ENCODE measurements at regions not wholly inside any gene's neighbourhood (a gene's known extent, or its start where the extent isn't known, plus 50 kb on each side); places are given as distances from the start of the nearest gene placed in this dataset.
"Not testable (repeated sequence)": the region's sequence is repeated elsewhere in the genome, so short reads cannot be mapped to it uniquely, and the experiment has no call there.

DNA sequence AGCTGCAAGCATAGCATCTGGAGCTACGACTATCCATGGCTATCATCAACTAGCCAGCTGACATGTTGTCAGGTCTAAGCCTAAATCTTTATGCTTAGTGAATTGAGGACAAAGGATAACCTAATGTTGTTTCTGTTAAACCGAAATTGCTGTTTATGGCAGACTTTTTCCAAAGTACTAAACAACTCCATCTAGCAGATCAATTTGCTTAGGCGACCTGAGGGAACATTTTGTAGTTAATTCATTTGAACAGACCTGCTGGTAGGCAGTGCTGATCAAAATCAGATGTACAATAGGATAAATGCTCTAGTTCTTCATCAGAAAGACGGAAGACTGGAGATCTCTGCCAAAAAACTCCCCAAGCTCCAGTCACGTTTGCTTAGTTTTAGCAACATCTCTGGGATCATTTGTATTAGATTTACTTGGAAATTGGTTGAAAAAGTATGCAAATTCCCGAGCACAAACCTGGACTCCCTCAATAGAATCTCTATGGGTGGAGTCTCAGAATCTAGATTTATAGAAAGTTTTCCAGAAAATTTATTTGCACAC lies 301.6 kb upstream of the NRP1 start:
- DNase-seq = no peak
- intact Hi-C loops (cut with DNase I) = no loop called here

DNA sequence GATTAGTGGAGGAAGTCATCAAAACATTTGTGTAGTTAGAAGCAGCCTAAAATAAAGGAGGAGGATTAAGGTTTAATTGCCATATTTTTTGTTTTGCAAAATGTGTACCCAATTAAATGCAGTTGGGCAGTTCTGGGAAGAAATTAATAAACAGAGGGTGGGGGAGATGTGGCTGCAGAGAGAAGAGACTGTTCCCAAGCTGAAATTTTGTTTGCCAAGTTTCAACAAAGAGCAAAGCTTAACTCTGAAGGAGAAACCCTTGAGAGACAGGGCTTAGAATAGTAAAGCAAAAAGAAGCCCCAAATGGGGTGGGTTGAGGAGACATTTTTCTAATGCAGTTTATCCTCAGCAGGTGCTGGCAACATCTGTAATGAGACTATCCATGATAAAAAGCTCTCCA lies 298.0 kb upstream of the NRP1 start:
- intact Hi-C loops (cut with DNase I) = no loop called here
- no peak for DNase-seq

- no peak for DNase-seq
- intact Hi-C loops (cut with DNase I) = no loop called here
Measured at GRCh38 chr10:33631991-33632390, 297.5 kb upstream of the NRP1 start.

DNA sequence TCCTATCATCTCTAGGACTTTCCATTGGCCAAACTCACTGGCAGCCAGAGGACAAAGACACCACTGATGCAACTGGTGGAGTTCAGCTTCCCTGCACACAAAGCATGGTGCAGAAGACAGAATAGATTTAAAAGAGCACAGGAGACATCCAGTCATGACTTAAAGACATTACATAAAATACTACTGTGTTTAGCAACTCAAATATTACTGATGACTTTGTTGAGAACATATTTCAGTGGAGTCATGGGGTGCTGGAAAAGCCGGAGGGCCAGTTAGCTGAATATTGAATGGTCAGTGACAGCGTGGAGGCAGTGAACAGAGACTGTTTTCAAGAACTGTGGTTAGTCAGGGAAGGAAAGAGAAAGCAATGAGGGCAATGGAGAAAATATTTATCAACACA lies 296.3 kb upstream of the NRP1 start:
- intact Hi-C loops (cut with DNase I) = no loop called here
- no peak for DNase-seq

DNA sequence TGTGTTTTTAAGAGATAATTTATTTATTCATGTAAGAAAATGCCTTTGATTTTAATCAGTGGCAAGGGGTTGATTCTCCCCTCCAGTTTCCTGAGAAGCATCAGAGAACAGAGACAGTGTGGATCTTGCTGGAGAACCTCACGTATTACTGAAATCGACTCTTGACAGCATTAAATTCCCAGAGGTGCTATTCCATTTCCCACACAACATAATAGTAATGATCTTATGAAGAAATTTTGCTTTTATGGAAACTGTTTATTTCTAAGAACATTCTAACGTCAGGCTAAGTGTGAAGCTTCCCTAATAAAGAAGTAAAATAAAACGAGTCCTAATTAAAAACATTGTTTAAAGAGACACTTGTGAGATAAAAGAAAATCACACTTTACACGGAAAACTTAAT lies 293.1 kb upstream of the NRP1 start:
- intact Hi-C loops (cut with DNase I) = no loop called here
- DNase-seq = no peak

DNA sequence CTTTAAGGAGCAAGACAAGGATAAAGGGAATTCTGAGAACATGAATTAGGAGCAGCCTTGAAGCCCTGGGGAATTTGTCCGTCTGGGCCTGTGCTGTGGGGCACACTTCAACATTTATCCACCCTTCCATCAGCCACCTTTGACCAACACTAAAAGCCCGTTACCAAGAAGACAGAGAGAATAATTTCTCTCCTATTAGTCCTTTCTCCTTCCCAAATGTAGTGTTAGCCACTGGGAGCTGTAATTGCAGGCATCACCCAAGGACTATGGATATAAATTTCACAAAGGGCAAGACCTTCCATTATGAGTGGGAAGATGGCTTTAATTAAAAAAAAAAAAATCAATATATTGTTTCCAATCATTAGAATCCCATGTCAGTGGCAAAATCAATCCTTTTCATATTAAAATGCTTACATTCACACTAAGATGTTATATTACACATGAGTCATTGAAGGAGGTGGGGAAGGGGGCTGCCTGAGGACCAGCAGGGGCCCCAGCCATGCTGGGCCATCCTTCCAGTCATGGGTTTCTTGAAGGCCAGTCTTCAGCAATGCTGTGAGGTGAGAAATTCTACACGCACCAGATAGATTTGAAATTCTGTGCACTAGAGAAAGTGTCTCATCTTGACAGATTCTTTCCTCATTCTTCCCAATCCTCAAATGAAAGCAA lies 292.5 kb upstream of the NRP1 start:
- no peak for DNase-seq
- intact Hi-C loops (cut with DNase I) = no loop called here

DNA sequence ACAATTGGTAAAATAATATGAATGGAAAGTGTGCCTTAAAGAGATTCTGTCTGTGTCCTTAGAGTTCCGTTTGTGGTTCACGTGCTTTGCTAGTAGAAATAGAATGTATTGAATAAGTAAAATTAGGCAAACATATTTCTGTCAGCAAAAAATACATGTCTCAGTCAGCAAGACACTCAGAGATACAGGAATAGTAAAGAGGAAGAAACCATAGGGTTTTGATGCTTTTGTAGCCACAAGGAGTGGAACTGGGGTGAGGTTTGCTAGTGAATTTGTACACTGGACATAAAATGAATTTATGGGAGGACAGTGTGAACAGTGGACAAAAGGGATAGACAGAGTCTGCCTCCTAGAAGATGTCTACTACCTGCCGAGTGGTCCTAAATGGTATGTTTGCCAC lies 289.2 kb upstream of the NRP1 start:
- intact Hi-C loops (cut with DNase I) = no loop called here
- DNase-seq = no peak

DNA sequence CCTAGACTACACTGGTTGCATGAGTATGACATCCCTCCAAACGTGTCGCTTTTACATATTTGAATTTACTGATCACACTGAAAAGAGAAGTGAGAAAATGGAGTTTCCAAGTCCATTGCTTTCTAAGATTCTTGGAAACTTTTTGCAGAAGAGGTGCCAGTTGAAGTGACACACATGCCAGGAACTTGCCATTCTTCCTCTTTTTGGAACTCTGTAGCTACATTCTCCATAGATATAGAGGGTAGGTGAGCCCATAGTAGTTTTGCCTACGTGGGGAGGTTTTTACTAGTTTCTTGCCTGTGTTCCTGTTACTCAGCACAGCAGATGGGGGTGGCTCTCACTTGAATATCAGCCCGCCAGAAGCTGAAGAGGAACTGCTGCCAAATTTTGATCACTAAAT lies 286.6 kb upstream of the NRP1 start:
- intact Hi-C loops (cut with DNase I) = no loop called here
- peak in 4 of 10 donors; percentile 24 to 84 (median 32) for DNase-seq

- intact Hi-C loops (cut with DNase I) = no loop called here
- no peak for DNase-seq
Measured at GRCh38 chr10:33618196-33618595, 283.7 kb upstream of the NRP1 start.

DNA sequence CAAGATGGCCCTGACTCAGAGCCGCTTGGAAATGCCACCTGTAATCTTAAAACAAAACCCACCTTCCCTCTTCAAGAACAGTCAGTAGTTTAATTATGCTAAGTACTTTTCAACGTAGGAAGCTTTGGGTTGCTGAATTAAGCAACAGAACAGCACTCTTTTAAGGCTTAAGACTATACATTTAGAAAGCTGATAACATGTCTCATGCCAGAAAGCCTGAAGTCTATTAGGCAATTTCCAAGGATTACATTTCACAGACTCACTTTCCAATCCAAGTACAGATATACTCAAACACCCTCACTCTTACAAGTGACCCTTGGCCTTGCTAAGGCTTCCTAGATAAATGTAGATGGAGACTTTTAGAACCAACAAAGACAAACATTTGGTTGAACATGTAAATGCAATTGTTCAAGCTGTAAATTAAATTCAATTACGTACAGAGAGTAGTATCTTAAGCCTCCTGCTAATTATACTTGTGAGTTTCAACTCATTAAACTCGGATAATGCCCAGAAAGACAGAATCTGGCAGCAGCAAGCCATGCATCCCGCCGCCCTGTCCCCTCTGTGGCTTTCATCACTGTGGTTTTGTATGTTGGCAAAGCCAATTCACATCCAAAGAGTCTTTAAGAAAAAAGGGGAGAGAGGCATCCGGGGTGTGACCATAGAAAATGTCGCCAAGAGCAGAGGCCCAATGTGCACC lies 283.1 kb upstream of the NRP1 start:
- intact Hi-C loops (cut with DNase I) = no loop called here
- DNase-seq = no peak

DNA sequence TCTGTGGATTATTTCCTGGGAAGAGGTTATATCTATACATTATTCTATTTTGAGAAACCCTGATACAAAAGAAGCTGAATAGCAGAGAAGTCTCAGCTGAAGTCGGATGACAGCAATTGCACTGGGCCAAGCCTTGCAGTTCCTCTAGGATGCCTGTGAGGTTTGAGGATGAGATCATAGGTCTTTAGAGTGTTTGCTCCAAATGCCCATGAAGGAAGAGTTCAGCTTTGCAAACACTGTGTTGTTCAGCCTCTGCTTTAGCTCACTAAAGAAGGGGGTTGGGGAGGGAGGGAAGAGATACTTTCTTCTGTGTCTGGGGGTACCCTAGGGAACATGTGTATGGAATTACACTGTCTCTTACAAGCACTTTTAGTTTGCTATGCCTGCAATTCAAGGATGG lies 282.5 kb upstream of the NRP1 start:
- no peak for DNase-seq
- intact Hi-C loops (cut with DNase I) = no loop called here

GRCh38 chr10:33612551-33612950 lies 278.1 kb upstream of the NRP1 start:
- DNase-seq = no peak
- intact Hi-C loops (cut with DNase I) = no loop called here

DNA sequence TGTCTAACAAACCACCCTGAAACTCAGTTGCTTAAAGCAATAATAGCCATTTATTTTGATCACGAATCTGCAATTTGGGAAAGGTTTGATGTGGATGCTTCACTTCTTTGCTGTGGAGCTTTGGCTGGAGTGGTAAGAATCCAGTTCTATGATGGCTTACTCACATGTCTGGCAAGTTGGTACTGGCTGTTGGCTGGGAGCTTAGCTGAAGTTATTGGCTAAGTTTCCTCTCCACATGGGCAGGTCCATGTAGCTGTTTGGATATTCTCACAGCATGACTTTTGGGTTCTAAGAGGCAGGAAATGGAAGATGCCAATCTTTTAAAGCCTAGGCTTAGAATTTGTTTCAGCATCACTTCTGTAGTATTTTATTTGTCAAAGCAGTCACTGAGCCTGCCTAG lies 277.6 kb upstream of the NRP1 start:
- no peak for DNase-seq
- intact Hi-C loops (cut with DNase I) = no loop called here

DNA sequence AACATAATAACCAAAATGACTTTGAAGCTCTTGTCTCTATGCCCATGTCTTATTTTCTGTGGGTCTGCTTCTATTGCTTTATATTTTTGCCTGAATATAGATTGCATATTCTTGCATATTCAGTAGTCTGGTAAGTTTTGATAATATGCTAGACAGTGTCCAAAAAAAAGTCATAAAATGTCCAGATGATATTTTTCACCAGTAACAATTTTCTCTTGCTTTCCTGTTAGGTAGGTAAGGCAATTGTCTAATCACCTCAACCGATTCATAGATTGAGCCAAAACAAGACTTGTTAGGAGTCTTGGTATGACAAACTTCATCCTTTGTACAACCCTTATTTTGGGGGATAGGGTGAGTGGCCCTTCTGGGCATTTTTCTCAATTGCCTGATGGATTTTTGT lies 277.0 kb upstream of the NRP1 start:
- intact Hi-C loops (cut with DNase I) = no loop called here
- no peak for DNase-seq

DNA sequence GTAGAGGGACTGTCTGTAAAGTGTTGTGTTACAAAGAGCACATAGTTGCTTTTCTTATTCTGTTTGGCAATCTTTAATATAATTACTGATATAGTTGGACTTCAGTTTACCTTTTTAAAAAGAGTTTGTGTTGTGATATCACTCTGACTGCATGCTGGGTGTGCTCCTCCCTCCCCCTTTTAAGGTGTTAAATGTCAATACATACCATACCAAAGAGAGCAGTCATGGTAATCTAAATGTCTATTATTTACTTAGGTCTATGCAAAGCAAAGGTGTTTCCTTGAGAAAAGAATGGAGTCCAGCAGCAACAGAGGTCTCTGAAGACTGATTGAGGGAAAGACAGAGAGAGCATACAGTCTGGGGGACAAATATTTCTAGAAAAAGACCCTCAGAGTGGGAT lies 275.1 kb upstream of the NRP1 start:
- intact Hi-C loops (cut with DNase I) = no loop called here
- no peak for DNase-seq

- intact Hi-C loops (cut with DNase I) = no loop called here
- no peak for DNase-seq
Measured at GRCh38 chr10:33602278-33602677, 267.8 kb upstream of the NRP1 start.

DNA sequence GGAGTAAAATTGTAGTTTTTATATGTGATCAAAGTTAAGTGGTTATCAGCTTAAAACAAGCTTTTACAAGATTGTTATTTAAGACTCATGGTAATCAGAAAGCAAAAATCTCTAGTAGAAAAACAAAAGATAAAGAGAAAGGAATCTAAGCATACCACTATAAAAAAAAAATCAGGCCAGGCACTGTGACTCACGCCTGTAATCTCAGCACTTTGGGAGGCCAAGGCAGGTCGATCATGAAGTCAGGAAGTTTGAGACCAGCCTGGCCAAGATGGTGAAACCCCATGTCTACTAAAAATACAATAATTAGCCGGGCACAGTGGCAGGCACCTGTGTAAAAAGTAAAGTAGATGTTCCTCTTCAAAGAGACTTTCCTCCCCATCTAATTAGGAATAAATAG lies 265.9 kb upstream of the NRP1 start:
- DNase-seq = no peak
- intact Hi-C loops (cut with DNase I) = no loop called here

GRCh38 chr10:33596422-33596821 lies 262.0 kb upstream of the NRP1 start:
- intact Hi-C loops (cut with DNase I) = no loop called here
- no peak for DNase-seq

DNA sequence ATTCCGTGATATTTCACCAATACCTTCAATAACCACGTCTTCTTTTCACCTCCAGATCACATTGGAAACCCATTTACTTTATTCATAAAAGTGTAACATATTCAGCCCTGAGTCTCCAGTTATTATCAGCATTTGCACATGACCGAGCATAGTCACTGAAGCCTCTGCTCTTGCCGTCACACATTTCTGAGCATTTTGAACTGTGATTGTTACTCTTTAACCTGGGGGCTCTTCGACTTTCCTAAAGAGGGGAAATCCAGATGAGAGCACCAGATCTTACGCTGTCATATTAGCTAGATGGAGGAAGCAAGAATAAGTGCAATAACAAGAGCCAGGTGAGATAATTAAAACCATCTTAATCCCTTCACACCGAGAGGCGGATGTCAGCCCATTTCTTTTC lies 260.0 kb upstream of the NRP1 start:
- intact Hi-C loops (cut with DNase I) = no loop called here
- DNase-seq = no peak

DNA sequence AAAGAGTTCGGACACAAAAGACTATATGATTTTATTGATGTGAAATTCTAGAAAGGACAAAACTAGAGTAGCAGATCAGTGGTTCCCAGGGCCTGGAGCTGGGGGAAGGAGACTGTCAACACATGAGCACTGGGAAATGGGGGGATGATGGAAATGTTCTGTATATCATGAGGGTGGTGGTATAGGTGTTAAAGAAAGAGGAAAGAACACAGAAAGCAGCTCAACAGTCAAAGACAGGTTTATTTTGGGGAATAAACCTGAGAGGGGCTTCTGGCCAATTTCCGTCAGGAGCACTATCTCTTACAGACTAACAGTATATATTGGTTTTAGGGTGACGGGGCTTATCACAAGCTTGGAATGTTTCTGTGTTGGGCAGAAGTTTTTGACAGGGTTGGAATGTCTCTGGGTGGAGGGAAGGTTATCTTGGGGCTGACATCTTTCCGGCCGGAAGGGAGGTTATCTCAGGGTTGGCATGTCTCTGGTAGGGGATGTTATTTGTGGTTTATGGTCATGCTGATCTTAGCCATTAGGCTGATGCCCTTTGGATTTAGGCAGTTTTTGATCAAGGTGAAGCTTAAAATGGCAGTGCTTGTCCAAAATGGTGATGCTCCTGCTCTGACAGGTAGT lies 254.6 kb upstream of the NRP1 start:
- intact Hi-C loops (cut with DNase I) = no loop called here
- DNase-seq = no peak

- DNase-seq; intact Hi-C loops (cut with DNase I): not testable (repeated sequence)
Measured at GRCh38 chr10:33584596-33584995, 250.1 kb upstream of the NRP1 start.

GRCh38 chr10:33579996-33580395 lies 245.5 kb upstream of the NRP1 start:
- no peak for DNase-seq
- intact Hi-C loops (cut with DNase I) = no loop called here
